NCI-H1092 treated with DMSO at 0.1 percent for 48 hours (cell line): ENCODE measurements at regions not wholly inside any gene's neighbourhood (a gene's known extent, or its start where the extent isn't known, plus 50 kb on each side); places are given as distances from the start of the nearest gene placed in this dataset.

ENCODE experiments used
- DNase-seq: peaks from one replicate; lab custom pipeline; 2025; lab: John Stamatoyannopoulos, UW

DNA sequence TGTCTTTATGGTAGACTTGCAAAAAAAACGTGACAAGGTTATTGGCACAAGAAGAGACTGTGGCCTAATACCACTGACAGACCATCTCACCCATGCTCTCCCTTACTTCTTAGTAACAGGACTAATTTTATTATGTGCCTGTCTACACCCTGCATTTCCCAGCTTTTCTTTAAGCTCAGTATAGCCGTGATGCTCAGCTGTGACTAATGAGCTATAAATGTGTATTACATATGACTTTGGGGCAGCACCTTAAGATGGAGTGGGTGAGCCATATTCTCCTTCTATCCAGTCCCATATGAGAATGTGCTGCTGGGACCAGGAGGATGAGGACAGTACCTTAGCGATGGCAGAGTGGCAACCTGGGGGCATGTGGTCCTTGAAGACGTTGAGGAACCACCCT lies 293.5 kb downstream of the RNF144A start:
- DNase-seq: no peak

DNA sequence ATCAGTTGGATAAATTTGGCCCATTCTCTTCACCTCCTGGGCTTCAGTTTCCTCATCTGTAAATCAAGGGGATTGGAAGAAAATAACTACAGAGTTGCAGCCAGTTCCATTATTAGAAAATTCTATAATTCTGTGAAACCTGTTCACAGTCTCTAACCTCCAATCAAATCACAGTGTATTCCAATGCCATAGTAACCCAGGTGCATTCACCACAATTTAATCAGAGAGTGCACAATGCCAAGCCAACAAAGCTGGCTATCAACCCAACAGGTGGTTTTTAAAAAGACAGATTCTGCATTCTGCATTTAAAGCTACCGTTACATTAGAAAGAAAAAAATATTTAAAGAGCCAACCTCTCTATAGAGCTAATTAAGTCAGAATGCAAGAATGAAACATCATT lies 308.6 kb downstream of the RNF144A start:
- no peak for DNase-seq

DNA sequence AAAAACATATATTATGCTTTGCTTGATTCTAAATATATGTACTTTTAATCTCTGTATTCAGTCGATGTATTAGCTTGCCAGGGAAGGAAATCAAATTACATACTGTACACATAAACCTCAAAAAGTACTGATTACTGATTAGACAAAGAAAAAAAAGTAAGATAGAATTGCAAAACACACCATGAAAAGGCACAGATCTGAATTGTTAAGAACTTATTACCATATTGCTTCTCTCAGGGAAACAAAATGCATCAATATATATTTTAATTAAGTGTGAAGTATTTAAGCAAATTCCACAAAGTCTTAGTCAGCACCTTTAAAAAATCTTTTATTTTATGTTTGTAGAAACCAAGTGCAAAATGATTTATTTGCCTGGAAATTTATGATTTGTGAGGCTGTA lies 309.3 kb downstream of the RNF144A start:
- no peak for DNase-seq

DNA sequence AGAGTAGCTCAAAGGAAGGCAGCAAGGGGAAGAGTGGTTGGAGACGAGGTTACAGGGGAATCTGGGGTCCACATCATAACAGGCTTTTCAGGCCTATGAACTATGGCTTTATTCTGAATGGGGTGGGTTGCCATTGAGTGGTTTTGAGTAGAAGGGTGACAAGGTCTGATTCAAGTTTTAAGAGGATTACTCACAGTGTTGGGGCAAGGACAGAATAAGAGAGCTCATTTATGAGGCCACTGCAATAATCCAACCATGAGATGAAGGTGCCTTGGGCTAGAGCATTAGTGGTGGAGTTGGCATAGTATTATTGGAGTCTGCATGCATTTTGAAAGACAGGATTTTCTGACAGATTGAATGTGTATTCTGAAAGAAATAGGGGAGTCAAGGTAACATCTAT lies 315.9 kb downstream of the RNF144A start:
- DNase-seq: no peak

DNA sequence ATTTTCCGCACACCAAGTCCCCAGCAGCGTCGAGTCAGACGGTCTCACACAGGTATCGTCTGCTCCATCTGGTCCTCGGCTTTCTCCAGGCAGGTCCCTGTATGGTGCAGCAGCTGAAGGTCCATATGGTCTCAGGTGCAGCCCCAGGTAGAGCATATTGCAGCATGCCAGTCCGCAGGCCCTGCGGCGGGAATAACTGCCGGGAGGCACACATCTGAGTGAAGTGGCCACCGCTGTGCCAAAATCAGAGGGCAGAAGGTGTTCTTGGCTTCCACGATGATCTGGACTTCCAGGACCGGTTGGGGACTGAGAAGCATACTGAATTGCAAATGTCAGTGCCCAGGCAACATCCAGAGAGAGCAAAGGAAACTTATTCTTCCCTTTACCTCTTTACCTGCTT lies 320.3 kb downstream of the RNF144A start:
- no peak for DNase-seq

DNA sequence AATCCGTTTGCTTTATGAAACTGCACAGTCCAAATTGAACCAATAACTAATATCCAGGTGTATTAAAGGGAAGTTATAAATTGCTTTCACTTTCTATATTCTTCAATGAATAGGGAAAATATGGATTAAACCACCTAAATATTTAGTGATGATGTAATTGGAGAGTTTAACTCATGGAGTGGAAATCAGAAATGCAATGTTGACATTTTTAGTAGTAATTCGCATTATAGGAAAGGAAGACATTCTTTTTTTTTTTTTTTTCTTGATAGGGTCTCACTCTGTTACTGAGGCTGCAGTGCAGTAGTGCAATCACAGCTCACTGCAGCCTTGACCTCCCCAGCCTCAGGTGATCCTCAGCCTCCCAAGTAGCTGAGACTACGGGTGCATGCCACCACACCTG lies 321.9 kb downstream of the RNF144A start:
- no peak for DNase-seq

DNA sequence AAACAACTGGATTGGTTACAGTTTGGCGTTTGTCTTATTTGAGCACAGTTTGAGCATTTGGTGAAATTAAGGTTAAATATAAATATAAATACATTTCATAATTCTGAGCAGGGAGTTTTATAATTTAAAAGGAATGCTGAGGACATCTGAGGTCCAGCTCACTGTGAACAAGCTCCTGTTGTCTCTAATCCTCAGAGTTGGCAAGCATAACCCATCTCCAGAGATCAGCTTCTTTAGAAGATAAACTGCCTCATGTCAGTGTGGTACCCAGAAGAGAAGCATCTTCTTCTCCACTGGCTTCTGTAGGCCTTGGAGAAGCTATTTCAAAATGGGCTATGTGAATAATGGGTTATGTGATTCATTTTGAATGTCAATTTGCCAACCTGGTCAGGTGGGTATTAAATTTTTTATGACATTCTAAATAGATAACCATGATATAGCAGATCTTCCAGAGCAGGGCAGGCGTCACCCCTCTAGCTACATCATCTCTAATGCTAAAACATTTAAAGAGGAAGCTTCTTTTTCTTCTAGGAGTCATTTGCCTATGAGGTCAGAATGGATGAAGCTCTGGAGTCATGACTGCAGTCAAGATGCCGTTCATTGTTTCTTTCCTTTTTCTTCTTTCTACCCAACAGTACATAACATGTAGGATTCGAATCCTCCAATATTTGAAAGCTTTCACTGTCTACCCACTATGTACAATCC lies 324.0 kb downstream of the RNF144A start:
- no peak for DNase-seq

DNA sequence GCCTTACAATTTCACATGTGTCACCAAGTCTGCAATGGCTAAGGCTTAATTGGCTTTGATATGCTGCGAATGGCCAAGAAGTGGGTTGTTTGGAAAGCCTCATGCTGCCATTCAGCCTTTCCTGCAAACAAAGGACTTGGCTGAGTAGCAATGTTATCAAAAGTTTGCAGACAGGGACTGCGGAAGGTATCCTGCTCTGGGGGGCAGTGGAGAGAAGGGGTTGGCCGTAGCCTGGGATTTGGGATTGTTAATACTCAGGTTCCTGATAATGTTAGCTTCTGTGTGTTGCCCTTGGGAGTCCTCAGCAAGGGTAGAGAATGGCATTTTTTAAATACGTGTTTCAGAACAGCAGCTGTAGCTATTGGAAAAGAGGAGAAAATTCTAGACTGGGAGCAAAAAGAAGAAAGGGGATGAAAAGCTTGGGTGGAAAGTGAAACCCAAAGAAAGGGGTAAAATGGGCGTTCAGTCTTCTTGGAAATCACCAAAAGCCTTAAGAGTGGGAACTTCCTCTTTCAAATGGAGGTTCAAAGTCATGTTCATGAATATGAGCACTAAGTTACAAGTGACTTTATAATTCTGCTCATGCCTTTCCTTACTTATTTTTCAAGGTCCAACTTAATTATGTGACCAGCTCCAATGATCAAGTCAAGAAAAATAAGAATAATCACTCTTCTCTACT lies 325.1 kb downstream of the RNF144A start:
- no peak for DNase-seq

DNA sequence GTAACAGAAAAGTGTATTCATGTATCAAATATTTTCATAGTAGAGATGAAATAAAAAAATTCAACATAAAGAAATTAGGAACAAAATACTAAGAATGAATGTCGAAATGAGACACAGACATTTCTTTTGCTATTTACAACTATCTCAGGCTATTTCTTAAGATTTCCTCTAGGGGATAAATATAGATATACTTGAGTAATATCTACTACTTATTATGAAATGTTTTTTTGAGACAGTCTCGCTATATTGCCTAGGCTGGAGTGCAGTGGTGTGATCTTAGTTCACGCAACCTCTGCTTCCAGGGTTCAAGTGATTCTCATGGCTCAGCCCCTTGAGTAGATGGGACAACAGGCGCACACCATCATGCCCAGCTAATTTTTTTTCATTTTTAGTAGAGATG lies 326.1 kb downstream of the RNF144A start:
- no peak for DNase-seq

DNA sequence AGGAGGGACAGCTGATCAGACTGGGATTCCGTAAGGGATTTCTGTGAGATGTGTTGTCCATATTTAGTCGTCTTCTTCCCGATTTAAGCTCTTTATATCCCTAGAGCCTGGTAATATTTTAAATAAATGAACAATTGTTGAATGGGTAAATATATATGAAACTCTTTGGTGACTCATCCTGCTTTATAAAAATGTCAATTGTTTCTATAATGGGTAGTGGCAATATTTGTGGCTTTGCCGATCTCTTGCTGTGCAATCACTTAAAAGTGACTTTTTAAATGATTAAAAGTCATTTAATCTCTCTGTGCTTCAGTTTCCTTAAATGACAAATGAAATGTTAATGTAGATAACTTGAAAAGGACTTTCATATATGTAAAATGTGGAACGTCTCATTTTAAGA lies 339.2 kb downstream of the RNF144A start:
- no peak for DNase-seq

DNA sequence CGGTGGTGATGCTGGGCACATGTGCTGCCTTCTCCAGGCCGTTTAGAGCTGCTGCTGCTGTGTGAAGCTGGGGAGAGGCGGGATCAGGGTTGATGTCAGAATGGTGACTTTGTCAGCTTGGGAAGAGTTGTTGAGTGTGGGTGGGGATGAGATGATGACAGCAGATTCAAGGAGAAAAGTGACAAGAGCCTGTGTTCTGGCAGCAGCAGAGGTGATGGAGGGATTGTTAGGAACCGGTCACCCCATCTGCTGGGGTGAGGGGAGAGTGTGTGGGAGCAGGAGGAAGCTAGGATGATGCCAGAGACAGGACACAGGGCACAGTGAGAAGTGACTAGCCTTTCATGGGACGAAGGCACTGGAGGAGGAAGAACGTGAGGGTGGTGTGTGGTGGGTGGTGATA lies 345.5 kb downstream of the RNF144A start:
- DNase-seq: no peak

DNA sequence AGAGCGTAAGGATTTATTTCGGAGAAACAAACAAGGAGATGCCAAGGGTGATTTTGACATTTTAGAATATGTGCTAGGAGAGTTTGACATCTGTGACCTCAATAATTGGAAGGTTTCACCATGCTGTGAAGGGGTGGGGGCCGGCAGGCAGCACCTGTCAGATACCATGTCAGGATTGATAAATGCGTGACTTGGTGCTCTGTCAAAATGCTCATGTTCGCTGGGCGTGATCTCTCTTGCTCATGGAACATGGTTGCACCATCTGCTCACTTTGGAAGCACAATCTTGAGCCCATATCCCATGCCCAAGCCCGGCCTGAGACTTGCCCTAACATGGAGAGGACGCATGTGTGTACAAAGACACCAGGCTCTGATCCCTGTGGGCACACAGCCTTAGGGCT lies 347.6 kb downstream of the RNF144A start:
- no peak for DNase-seq

DNA sequence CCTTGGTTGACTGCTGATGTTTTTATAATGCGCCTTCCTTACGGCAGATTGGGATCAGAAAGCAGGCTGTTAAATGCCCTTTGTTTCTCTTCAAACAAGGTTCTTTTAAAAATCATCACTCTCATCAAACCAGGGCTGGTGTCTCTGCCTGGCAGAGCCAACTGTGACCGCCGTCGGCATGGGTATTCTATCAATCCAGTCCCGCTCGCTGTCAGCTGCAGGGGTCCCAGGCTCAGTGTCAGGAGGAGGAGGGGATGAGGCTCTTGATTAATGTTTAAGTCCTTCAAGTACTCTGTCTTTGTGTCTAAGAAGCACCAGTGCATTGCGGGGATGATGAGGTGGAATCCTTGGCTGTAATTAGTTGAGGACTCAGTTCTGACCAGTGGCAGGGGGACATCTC lies 348.1 kb downstream of the RNF144A start:
- no peak for DNase-seq

DNA sequence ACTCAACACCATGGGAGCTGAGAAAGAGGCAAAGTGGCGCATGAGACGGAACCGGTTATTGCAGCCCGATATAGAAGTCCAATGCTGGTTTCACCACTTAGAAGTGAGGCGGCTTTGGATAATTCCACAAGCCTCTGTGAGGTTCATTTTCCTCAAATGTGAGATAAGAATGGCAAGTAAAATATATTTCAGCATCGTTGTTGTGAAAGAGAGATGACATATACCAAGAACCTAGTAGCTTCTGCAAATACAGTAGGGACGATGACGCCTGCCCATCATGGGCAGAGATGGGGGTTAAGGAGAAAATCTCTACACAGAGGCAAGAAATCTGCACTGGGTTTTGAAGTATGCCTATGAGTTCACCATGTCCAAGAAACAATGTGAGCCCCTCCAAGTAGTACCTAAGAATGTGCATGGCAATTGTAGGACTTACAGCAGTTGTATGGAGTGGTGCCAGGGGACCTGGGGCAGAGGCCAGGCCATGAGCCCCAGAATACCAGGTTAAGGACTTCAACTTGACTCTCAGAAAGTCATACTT lies 352.0 kb downstream of the RNF144A start:
- DNase-seq: no peak

DNA sequence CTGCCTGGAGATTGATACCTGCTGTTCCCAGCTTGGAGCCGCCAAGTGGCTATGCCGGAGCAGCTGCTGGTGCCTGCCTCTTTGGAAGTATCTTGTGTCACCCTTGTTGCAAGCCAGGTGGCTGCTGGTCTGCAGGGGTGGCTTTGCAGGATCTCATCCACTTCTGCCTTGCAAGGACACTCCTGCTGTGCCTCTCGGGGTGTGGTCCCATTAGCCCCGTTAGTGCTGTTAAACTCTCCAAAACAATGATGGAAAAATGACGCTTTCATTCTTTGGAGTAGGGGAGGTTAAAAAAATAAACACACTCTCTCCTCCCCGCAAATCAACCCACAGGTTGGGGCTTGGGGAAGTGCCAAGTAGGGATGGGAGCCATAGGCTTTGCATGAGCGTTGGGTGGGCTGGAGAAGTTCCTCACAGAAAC lies 352.8 kb downstream of the RNF144A start:
- DNase-seq: peak; percentile 65

DNA sequence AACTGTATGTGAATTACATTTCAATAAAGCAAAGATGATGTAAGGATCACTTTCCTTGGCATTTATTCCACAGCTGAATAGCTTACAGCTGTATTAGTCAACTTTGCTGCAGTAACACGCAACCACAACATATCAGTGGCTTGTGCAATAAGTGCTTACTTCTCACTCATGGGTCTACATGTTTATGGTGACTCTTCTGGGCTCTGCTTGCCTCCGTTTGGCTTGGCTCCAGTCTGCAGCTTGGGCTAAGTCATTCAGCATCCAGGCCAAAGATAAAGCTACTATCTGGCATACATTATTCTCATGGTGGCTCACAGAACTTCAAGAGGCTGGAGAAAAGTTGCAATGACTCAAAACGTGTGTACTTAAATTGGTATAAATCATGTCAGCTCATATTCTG lies 355.0 kb downstream of the RNF144A start:
- no peak for DNase-seq

DNA sequence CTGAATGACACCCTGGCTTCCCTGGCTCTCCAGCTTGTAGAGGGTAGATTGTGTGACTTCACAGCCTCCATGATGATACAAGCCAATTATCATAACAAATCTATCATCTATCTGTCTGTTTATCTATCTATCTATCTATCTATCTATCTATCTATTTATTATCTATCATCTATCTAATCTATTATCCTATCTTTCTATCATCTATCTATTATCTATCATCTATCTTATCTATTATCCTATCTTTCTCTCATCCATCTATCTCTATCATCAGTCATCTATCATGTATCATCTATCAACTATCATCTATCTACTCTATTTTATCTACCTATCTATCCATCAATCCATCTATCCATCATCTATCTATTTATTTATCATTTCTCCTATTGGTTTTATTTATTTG lies 361.8 kb downstream of the RNF144A start:
- DNase-seq: no peak

DNA sequence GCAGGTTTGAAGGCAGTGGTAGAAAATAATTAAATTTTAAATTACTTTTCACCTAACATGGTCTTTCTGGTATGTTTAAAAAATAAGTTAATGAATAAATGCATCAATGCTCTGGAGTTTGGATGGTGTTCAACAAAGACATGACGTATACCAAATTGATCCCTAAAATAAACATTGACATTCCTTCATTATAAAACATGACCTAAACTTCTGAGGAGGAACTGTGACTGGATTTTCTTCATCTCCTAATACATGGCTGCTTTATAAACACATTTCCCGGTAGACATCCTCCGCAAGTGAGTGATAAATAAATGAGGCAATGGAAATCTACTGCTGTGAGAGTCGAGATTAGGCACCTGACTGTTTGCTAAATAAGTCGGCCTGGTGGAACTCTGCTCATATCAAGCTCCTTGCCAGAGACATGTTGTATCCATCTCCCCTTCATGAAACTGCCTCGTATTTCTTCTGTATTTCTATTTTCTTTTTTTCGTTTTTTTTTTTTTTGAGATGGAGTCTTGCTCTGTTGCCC lies 362.3 kb downstream of the RNF144A start:
- DNase-seq: no peak

DNA sequence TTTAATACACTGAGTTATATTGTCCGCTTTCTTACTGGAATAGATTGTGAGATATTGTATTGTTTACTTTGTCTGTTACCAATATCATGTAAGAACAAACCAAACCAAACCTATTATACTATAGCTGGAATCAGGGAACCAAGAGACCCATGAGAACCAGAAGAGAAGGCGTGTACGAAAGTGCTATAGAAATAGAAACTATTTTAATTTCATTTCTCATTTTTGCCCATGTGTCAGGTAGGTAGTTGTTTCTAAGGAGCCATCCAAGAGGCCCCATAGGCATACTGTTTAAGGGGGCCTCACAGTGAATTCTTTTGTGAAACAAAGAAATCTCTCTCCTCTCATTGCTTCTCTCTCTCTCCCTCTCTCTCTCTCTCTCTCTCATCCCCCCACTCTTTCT lies 363.6 kb downstream of the RNF144A start:
- no peak for DNase-seq

DNA sequence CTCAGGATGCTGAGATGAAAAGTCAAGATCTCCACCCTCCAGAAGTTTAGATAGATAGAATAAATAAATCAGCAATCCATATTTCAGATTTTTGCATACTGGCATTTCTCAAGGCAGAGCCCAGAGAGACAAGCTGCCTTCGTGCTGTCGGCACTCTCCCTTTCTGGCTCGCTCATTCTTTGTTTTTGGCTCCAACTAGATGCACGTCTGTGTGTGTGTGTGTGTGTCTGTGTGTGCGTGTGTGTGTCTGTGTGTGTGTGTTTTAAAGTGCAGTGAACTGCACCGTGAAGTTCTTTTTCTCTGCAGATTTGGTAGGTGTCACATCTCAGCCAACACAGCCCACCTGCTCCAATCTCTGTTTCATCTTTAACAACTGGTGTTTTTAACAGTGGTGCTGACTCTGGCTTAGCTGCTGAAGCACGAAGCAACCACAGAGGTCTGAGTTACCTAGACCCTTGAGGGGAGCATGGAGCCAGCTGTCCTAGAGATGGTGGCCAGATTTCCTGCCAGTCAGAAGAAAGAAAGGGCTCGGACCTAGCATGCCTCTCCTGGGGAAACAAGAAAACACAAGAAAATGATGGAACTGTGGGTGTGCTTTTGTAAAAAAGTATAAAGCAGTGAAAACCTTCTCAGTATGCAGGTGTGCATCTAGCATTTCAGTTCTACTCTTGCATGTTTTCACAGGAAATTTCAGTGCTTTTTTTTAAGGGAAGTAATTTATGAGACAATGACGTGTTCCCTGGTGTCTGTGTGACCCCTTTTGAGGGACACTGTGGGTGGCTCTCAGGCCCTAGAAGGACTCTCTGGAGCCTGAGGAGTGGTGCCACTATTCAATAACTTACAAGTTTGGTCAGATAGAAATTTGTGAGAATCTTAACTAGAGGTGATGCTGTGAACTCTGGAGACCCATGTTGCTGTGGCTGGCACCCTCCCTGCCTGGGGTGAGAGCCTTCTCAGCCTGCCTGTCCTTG lies 364.3 kb downstream of the RNF144A start:
- no peak for DNase-seq

DNA sequence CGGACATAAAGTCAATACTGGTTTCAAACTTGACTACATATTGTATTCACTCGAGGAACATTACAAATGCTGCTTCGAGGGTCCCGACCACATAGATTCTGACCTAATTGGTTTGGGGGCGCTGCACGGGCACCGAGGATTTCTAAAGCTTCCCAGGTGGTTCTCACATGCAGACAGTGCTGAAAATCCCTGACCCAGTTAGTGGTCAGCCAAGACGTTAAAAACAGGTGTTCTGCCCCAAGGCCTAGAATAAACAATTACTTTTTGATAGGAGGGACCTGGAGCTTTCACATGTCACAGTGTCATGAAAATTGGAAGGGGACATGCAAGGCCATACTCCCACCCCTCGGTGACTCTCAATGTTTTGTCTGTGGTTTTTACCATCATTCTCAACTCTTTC lies 368.9 kb downstream of the RNF144A start:
- DNase-seq: no peak

DNA sequence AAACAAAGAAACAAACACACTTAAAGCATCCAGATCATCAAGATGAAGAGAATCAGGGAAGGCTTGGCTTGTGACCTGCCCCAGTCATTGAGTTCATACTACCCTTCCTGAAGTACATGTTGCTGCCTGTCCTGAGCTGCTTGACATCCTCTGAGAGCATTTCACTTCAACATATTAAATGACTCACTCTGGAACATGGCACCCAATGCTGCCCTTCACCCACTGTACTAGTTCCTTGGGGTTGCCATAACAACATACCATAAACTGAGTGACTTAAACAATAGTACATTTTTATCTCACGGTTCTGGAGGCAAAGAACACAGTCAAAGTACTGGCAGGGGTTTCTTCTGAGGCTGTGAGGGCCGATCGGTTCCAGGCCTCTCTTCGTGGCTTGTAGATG lies 371.3 kb downstream of the RNF144A start:
- no peak for DNase-seq
